HCT116 (cell line): ENCODE measurements at regions not wholly inside any gene's neighbourhood (a gene's known extent, or its start where the extent isn't known, plus 50 kb on each side); places are given as distances from the start of the nearest gene placed in this dataset.
A peak's percentile ranks its signal among the peaks of the same experiment; 100 is the strongest.

Experiments
- ATAC-seq: fragments of 200-7000 bp; cut with Tn5 transposase; 2 replicates; pipeline ENCODE4 v1.9.1; 2020; ENCODE audit warnings: mild to moderate bottlenecking, moderate library complexity
- BruUV-seq: library from RNA; stranded (reverse); fragments of 400-500 nt; replicated peaks from 2 replicates; lab custom pipeline; 2021; lab: Mats Ljungman, UMichigan
- CTCF ChIA-PET: fragments of 300-600 bp; sonication (Branson Sonifier 250); formaldehyde crosslinking; loops from one replicate; lab custom pipeline; 2021; ENCODE audit warnings: antibody characterized with exemption; lab: Charles Lee
- POLR2A ChIA-PET: fragments of 300-600, 350-600 bp; sonication (Branson Sonifier 250); formaldehyde crosslinking; loops from one replicate; lab custom pipeline; 2021; ENCODE audit warnings: antibody characterized with exemption; lab: Charles Lee
- RAD21 ChIA-PET, 2 experiments: fragments of 300-600 bp; sonication (Branson Sonifier 250); formaldehyde crosslinking; loops; one replicate each; lab custom pipeline; 2023; ENCODE audit warnings: low total read pairs in 2 of 2; ENCODE audit not compliant: uncharacterized antibody in 2 of 2, unreplicated experiment in 2 of 2, low non-redundant PET in 1 of 2; lab: Charles Lee
- DNase-seq: peaks from one replicate; pipeline ENCODE4 v3.0.0-alpha.2; 2010; ENCODE audit warnings: low read depth, low spot score
- H2AFZ ChIP-seq: fragments of 200-600 bp; shearing (Covaris generic), sonication (generic); 2 replicates; pipeline ENCODE4 v1.6.1; 2017; ENCODE audit warnings: low read depth, mixed run types, mixed read lengths, antibody characterized with exemption, low read length; ENCODE audit not compliant: poor library complexity, severe bottlenecking
- H3K27ac ChIP-seq: 2 replicates; pipeline ENCODE4 v1.5.1; 2012; ENCODE audit warnings: low read depth, low read length
- H3K27me3 ChIP-seq: fragments of 200-600 bp; sonication (generic); 2 replicates; pipeline ENCODE4 v1.6.1; 2016; ENCODE audit warnings: mixed run types, low read length, mixed read lengths; ENCODE audit not compliant: insufficient read depth
- H3K36me3 ChIP-seq, 2 experiments: fragments of 200-500 bp in 1 of 2; fragments of 200-600 bp in 1 of 2; sonication (Bioruptor generic) in 1 of 2; sonication (generic) in 1 of 2; 2 replicates each; pipeline versions ENCODE4 v1.5.1 to v1.6.1; 2014 to 2016; ENCODE audit warnings: low read length in 2 of 2, inconsistent platforms in 1 of 2, mixed read lengths in 1 of 2, mixed run types in 1 of 2; ENCODE audit not compliant: insufficient read depth in 2 of 2, control insufficient read depth in 1 of 2
- H3K4me1 ChIP-seq, 2 experiments: fragments of 200-600 bp in 1 of 2; sonication (generic) in 1 of 2; 2 replicates each; pipeline versions ENCODE4 v1.5.1 to v1.6.1; 2012 to 2017; ENCODE audit warnings: low read length in 2 of 2, inconsistent platforms in 1 of 2, mild to moderate bottlenecking in 1 of 2, mixed read lengths in 1 of 2, mixed run types in 1 of 2, moderate library complexity in 1 of 2; ENCODE audit not compliant: insufficient read depth in 2 of 2, control insufficient read depth in 1 of 2
- H3K4me2 ChIP-seq: fragments of 200-600 bp; sonication (generic); 2 replicates; pipeline ENCODE4 v1.6.1; 2017; ENCODE audit warnings: mixed run types, low read length, mixed read lengths
- H3K4me3 ChIP-seq, 2 experiments: fragments of 200-600 bp in 1 of 2; sonication (generic) in 1 of 2; replicated peaks in 1 of 2; 2 replicates each; pipeline ENCODE4 v1.5.1; 2011 to 2016; ENCODE audit warnings: low read length in 2 of 2, control low read depth in 1 of 2, low read depth in 1 of 2, mild to moderate bottlenecking in 1 of 2, mixed read lengths in 1 of 2, mixed run types in 1 of 2
- H3K79me2 ChIP-seq: fragments of 200-600 bp; sonication (generic); 2 replicates; pipeline ENCODE4 v1.6.1; 2017; ENCODE audit warnings: mild to moderate bottlenecking, mixed run types, low read length, moderate library complexity, mixed read lengths; ENCODE audit not compliant: insufficient read depth
- H3K9ac ChIP-seq: fragments of 200-600 bp; sonication (generic); 2 replicates; pipeline ENCODE4 v1.6.1; 2016; ENCODE audit warnings: low read length, mixed read lengths
- H3K9me2 ChIP-seq: fragments of 200-600 bp; sonication (generic), shearing (Covaris generic); 2 replicates; pipeline ENCODE4 v1.6.1; 2017; ENCODE audit warnings: mixed run types, mild to moderate bottlenecking, moderate library complexity; ENCODE audit not compliant: insufficient read depth
- H3K9me3 ChIP-seq, 2 experiments: fragments of 200-500 bp in 1 of 2; fragments of 200-600 bp in 1 of 2; sonication (Bioruptor generic) in 1 of 2; sonication (generic) in 1 of 2; 2 replicates each; pipeline ENCODE4 v1.6.1; 2014 to 2017; ENCODE audit warnings: low read length in 2 of 2, mixed read lengths in 2 of 2, inconsistent platforms in 1 of 2, low read depth in 1 of 2, mild to moderate bottlenecking in 1 of 2, mixed run types in 1 of 2, moderate library complexity in 1 of 2; ENCODE audit not compliant: control insufficient read depth in 1 of 2, insufficient read depth in 1 of 2
- H4K20me1 ChIP-seq: fragments of 200-600 bp; sonication (generic), shearing (Covaris generic); 2 replicates; pipeline ENCODE4 v1.6.1; 2017; ENCODE audit warnings: mixed run types, mild to moderate bottlenecking, moderate library complexity; ENCODE audit not compliant: insufficient read depth
- ATF3 ChIP-seq: IDR thresholded peaks from 2 replicates; pipeline ENCODE4 v1.6.1; 2012
- CEBPB ChIP-seq: IDR thresholded peaks from 2 replicates; pipeline ENCODE4 v1.6.1; 2012; ENCODE audit warnings: low read depth
- EGR1 ChIP-seq: IDR thresholded peaks from 2 replicates; pipeline ENCODE4 v1.6.1; 2012; ENCODE audit warnings: low read depth
- ELF1 ChIP-seq: IDR thresholded peaks from 2 replicates; pipeline ENCODE4 v1.6.1; 2012; ENCODE audit warnings: low read depth, borderline replicate concordance
- EZH2phosphoT487 ChIP-seq: fragments of 200-600 bp; IDR thresholded peaks from 2 replicates; pipeline ENCODE4 v1.6.1; 2018; ENCODE audit warnings: antibody characterized with exemption, borderline replicate concordance
- FOSL1 ChIP-seq: IDR thresholded peaks from 2 replicates; pipeline ENCODE4 v1.6.1; 2012; ENCODE audit warnings: low read depth
- JUND ChIP-seq: IDR thresholded peaks from 2 replicates; pipeline ENCODE4 v1.6.1; 2012
- POLR2A ChIP-seq: IDR thresholded peaks from 2 replicates; pipeline ENCODE4 v1.7.0; 2011; ENCODE audit warnings: borderline replicate concordance; ENCODE audit not compliant: insufficient read depth, insufficient read length; ENCODE audit errors: extremely low read depth
- RAD21 ChIP-seq: IDR thresholded peaks from 2 replicates; pipeline ENCODE4 v1.6.1; 2012; ENCODE audit warnings: low read depth, mild to moderate bottlenecking
- REST ChIP-seq: IDR thresholded peaks from 2 replicates; pipeline ENCODE4 v1.6.1; 2012; ENCODE audit warnings: low read depth
- SP1 ChIP-seq: IDR thresholded peaks from 2 replicates; pipeline ENCODE4 v1.6.1; 2012; ENCODE audit warnings: low read depth
- SRF ChIP-seq: IDR thresholded peaks from 2 replicates; pipeline ENCODE4 v1.6.1; 2012; ENCODE audit warnings: low read depth
- TCF7L2 ChIP-seq: IDR thresholded peaks from 2 replicates; pipeline ENCODE4 v1.7.0; 2011; ENCODE audit warnings: borderline replicate concordance, inconsistent platforms; ENCODE audit not compliant: insufficient read depth, insufficient read length; ENCODE audit errors: extremely low read depth
- YY1 ChIP-seq: IDR thresholded peaks from 2 replicates; pipeline ENCODE4 v1.6.1; 2011; ENCODE audit warnings: low read length, low read depth, moderate library complexity, mild to moderate bottlenecking; ENCODE audit not compliant: insufficient replicate concordance; ENCODE audit errors: extremely low read depth
- ZFX ChIP-seq: fragments of 450-650 bp; IDR thresholded peaks from 2 replicates; pipeline ENCODE4 v1.6.1; 2017
- ZNF274 ChIP-seq: fragments of 200-500 bp; sonication (Bioruptor generic); IDR thresholded peaks from 2 replicates; pipeline ENCODE4 v1.6.1; 2014; ENCODE audit warnings: mild to moderate bottlenecking, low read depth, low read length, inconsistent platforms
- intact Hi-C: fragments of 100-400 bp; cut with micrococcal nuclease; formaldehyde crosslinking; loops from 2 replicates; pipeline ENCODE4 v1.10.0; 2022
- TF ChIP-seq, protein P1 (sequence below), 3 experiments: fragments of 200-600 bp in 1 of 3; sonication (generic) in 1 of 3; IDR thresholded peaks in 2 of 3; conservative IDR thresholded peaks in 1 of 3; 2 replicates each; pipeline ENCODE4 v1.5.1; 2012 to 2017; ENCODE audit warnings: low read depth in 2 of 3, low read length in 2 of 3, antibody characterized with exemption in 1 of 3, borderline replicate concordance in 1 of 3, control low read depth in 1 of 3, mild to moderate bottlenecking in 1 of 3, mixed read lengths in 1 of 3, mixed run types in 1 of 3, moderate library complexity in 1 of 3; ENCODE audit not compliant: insufficient read depth in 1 of 3

GRCh38 chr12:89975574-89975973, 266.9 kb upstream of the ATP2B1 start (continued):
- no peak for TF ChIP-seq REST
- no peak for TF ChIP-seq CEBPB
- no peak for TF ChIP-seq EGR1
- TF ChIP-seq POLR2A: no peak
- no peak for TF ChIP-seq TCF7L2
- no peak for TF ChIP-seq YY1
- TF ChIP-seq SRF: no peak
- TF ChIP-seq EZH2phosphoT487: no peak
- no peak for TF ChIP-seq SP1
- no peak for TF ChIP-seq FOSL1
- TF ChIP-seq ZNF274: no peak
- TF ChIP-seq JUND: no peak
- no peak for TF ChIP-seq ATF3
- no peak for TF ChIP-seq ELF1

DNA sequence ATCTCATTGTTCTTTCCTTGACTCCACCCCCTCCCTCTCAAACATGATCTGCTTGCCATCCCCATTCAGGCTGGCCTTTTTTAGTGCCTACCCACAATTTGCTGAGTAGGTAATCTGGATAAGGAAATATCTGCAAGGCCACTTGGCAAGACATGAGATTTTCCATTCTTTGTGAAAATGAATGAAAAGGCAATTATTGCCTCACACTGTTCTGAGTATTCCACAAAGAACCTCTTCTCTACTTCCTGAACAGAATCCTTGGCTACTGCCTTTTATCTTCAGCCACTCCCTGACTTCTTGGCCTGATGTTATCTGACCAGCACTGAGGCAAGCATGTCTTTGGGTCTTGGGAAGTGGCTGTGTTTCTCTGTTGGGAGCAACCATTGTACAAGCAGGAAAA, 263.2 kb upstream of the ATP2B1 start:
- RAD21 ChIA-PET: no interaction called here
- CTCF ChIA-PET: no interaction called here
- Histone ChIP-seq H4K20me1 (no peaks in the 10 kb centered on the region), H3K4me3 (no peak overlapping the region), H3K4me1 (no peaks in the 10 kb centered on the region), H3K9me2 (no peaks in the 10 kb centered on the region), H3K36me3 (no peaks in the 10 kb centered on the region), H3K79me2 (no peaks in the 10 kb centered on the region), H3K27me3 (no peaks in the 10 kb centered on the region), H2AFZ (no peak overlapping the region), H3K9ac (no peak overlapping the region), H3K27ac (no peak overlapping the region), H3K9me3 (no peaks in the 10 kb centered on the region), H3K4me2 (no peak overlapping the region)
- POLR2A ChIA-PET: no interaction called here
- no TSS peak for BruUV-seq
- intact Hi-C loops: no loop called here
- ATAC-seq (no peak), DNase-seq (no peak)
- TF ChIP-seq ZFX (no peak), JUND (no peak), RAD21 (no peak), ELF1 (no peak), CEBPB (0 out of 2 replicates have a peak, but pooled peaks have one; percentile 37)
- TF ChIP-seq, protein P1, sequence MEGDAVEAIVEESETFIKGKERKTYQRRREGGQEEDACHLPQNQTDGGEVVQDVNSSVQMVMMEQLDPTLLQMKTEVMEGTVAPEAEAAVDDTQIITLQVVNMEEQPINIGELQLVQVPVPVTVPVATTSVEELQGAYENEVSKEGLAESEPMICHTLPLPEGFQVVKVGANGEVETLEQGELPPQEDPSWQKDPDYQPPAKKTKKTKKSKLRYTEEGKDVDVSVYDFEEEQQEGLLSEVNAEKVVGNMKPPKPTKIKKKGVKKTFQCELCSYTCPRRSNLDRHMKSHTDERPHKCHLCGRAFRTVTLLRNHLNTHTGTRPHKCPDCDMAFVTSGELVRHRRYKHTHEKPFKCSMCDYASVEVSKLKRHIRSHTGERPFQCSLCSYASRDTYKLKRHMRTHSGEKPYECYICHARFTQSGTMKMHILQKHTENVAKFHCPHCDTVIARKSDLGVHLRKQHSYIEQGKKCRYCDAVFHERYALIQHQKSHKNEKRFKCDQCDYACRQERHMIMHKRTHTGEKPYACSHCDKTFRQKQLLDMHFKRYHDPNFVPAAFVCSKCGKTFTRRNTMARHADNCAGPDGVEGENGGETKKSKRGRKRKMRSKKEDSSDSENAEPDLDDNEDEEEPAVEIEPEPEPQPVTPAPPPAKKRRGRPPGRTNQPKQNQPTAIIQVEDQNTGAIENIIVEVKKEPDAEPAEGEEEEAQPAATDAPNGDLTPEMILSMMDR (IDR thresholded peaks at IDR 0.05 in 2 of 3, conservative IDR thresholded peaks at IDR 0.05 in 1 of 3; ENCODE audit: borderline replicate concordance in 1 of 3, insufficient read depth in 1 of 3, low read depth in 2 of 3, low read length in 2 of 3): no peak
